ENCODE measurements at regions not wholly inside any gene's neighbourhood (a gene's known extent, or its start where the extent isn't known, plus 50 kb on each side); places are given as distances from the start of the nearest gene placed in this dataset.

- TF ChIP-seq CTCF (conservative IDR thresholded peaks at IDR 0.05; ENCODE audit: low read depth, low read length) (no peak), EZH2 (IDR thresholded peaks at IDR 0.05; ENCODE audit: borderline replicate concordance, low read depth, low read length, poor library complexity, severe bottlenecking) (no peak)
These were observed 487.8 kb downstream of the GALR1 start for GRCh38 chr18:77737405-77737804.
